ENCODE measurements at regions not wholly inside any gene's neighbourhood (a gene's known extent, or its start where the extent isn't known, plus 50 kb on each side); places are given as distances from the start of the nearest gene placed in this dataset.
A peak's percentile ranks its signal among the peaks of the same experiment; 100 is the strongest.

DNA sequence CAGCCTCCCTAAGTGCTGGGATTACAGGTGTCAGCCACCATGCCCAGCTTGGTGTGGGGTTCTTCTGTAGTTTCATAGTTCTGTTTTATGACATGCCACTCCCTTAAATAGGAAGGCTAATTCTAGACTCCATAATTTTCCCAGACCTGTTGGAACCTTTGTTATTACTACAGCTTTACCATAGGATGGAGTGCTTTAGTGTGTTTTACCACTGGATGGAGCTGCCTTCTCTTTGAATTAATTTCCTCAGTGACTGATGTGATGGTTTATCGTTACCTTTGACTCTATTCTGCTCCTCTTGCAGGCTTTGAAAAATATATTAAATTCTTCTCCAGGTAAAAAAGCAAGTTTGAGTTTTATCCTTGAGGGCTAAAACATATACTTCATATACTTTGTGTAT is 84.6 kb upstream of the NEK7 start:
- Histone ChIP-seq H3K27me3 (ENCODE audit: insufficient read depth, low read length, poor library complexity) (no peaks in the 10 kb centered on the region), H3K4me3 (ENCODE audit: low read depth in 1 of 2, low read length in 2 of 2) (no peak overlapping the region), H3K4me1 (ENCODE audit: insufficient read depth, low read length) (no peaks in the 10 kb centered on the region), H2AFZ (ENCODE audit: low read depth, low read length) (no peak overlapping the region), H4K20me1 (ENCODE audit: insufficient read depth, low read length) (no peaks in the 10 kb centered on the region), H3K36me3 (ENCODE audit: insufficient read depth, low read length) (no peaks in the 10 kb centered on the region), H3K27ac (ENCODE audit: low read length) (no peak overlapping the region), H3K4me2 (ENCODE audit: insufficient read depth, low read length) (no peak overlapping the region), H3K9me3 (ENCODE audit: insufficient read depth, low read length, severe bottlenecking) (no peaks in the 10 kb centered on the region), H3K9ac (ENCODE audit: low read depth, low read length) (no peak overlapping the region), H3K79me2 (ENCODE audit: insufficient read depth, low read length) (no peaks in the 10 kb centered on the region)
- DNase-seq (no peak), ATAC-seq (ENCODE audit: insufficient read depth, low read depth) (no peak)
- no peak for TF ChIP-seq EZH2 (IDR thresholded peaks at IDR 0.05; ENCODE audit: borderline replicate concordance, low read depth, low read length, severe bottlenecking)
- TF ChIP-seq, protein P1, sequence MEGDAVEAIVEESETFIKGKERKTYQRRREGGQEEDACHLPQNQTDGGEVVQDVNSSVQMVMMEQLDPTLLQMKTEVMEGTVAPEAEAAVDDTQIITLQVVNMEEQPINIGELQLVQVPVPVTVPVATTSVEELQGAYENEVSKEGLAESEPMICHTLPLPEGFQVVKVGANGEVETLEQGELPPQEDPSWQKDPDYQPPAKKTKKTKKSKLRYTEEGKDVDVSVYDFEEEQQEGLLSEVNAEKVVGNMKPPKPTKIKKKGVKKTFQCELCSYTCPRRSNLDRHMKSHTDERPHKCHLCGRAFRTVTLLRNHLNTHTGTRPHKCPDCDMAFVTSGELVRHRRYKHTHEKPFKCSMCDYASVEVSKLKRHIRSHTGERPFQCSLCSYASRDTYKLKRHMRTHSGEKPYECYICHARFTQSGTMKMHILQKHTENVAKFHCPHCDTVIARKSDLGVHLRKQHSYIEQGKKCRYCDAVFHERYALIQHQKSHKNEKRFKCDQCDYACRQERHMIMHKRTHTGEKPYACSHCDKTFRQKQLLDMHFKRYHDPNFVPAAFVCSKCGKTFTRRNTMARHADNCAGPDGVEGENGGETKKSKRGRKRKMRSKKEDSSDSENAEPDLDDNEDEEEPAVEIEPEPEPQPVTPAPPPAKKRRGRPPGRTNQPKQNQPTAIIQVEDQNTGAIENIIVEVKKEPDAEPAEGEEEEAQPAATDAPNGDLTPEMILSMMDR (IDR thresholded peaks at IDR 0.05; ENCODE audit: borderline replicate concordance, extremely low read depth, low read length, poor library complexity, severe bottlenecking), result peak; percentile 22

DNA sequence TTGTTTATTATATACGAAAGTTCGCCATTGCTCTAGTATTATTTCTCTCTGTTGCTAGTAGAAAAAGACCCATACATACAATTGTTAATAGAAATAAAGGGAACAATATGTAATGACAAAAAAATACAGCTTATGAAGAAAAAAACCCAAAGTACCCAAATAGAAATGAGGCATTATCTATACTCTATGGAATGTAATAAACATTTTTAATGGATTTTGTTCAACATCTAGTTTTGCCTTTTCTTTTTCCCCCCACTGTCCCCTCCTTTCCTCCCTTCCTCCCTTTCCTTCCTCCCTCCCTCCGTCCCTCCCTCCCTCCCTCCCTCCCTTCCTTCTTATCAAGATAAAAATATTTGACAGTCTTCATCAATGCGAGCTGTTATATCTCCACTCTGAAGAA is 81.5 kb upstream of the NEK7 start:
- H3K9me3 ChIP-seq (ENCODE audit: insufficient read depth, low read length, severe bottlenecking), result no peaks in the 10 kb centered on the region
- H3K4me2 ChIP-seq (ENCODE audit: insufficient read depth, low read length), result no peak overlapping the region
- no peak overlapping the region for H3K27ac ChIP-seq (ENCODE audit: low read length)
- H3K4me3 ChIP-seq (ENCODE audit: low read depth in 1 of 2, low read length in 2 of 2), result no peak overlapping the region
- H3K9ac ChIP-seq (ENCODE audit: low read depth, low read length), result no peak overlapping the region
- H2AFZ ChIP-seq (ENCODE audit: low read depth, low read length), result no peak overlapping the region
- H3K79me2 ChIP-seq (ENCODE audit: insufficient read depth, low read length), result no peaks in the 10 kb centered on the region
- no peaks in the 10 kb centered on the region for H3K4me1 ChIP-seq (ENCODE audit: insufficient read depth, low read length)
- TF ChIP-seq, protein P1 (IDR thresholded peaks at IDR 0.05; ENCODE audit: borderline replicate concordance, extremely low read depth, low read length, poor library complexity, severe bottlenecking), result no peak
- no peak for TF ChIP-seq EZH2 (IDR thresholded peaks at IDR 0.05; ENCODE audit: borderline replicate concordance, low read depth, low read length, severe bottlenecking)
- no peaks in the 10 kb centered on the region for H3K36me3 ChIP-seq (ENCODE audit: insufficient read depth, low read length)
- H3K27me3 ChIP-seq (ENCODE audit: insufficient read depth, low read length, poor library complexity), result no peaks in the 10 kb centered on the region
- DNase-seq, result no peak
- ATAC-seq (ENCODE audit: insufficient read depth, low read depth), result no peak
- no peaks in the 10 kb centered on the region for H4K20me1 ChIP-seq (ENCODE audit: insufficient read depth, low read length)

DNA sequence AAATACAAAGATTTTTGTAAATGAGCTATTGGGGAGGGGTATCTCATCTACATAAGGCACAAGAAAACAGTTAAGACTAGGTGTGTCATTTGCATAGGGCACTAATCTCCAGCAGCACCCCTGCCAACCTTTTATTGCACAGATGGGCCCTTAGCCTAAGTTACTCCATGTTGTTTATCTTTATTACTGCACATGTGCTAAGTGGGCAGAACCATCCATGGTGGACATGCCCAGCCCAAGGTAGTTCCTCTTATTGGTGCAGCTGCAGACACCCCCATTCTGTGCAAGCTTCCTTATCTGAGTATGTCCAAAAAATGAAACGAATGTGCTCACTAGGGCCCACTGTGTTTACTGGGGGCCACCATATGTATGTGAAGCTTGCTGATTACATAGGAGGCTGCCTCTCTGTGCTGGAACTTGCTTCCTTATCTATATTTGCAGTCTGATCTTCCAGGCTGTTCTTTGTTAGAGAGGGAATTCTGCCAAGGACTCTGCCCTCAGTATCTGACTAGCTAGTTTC is 77.3 kb upstream of the NEK7 start:
- Histone ChIP-seq H3K9ac (ENCODE audit: low read depth, low read length) (no peak overlapping the region), H3K4me1 (ENCODE audit: insufficient read depth, low read length) (peaks cover 9% of the 10 kb centered on the region), H4K20me1 (ENCODE audit: insufficient read depth, low read length) (no peaks in the 10 kb centered on the region), H3K36me3 (ENCODE audit: insufficient read depth, low read length) (no peaks in the 10 kb centered on the region), H2AFZ (ENCODE audit: low read depth, low read length) (no peak overlapping the region), H3K9me3 (ENCODE audit: insufficient read depth, low read length, severe bottlenecking) (no peaks in the 10 kb centered on the region), H3K4me3 (ENCODE audit: low read depth in 1 of 2, low read length in 2 of 2) (no peak overlapping the region), H3K79me2 (ENCODE audit: insufficient read depth, low read length) (no peaks in the 10 kb centered on the region), H3K27ac (ENCODE audit: low read length) (no peak overlapping the region), H3K4me2 (ENCODE audit: insufficient read depth, low read length) (no peak overlapping the region), H3K27me3 (ENCODE audit: insufficient read depth, low read length, poor library complexity) (no peaks in the 10 kb centered on the region)
- ATAC-seq (ENCODE audit: insufficient read depth, low read depth) (no peak), DNase-seq (no peak)
- TF ChIP-seq, protein P1 (IDR thresholded peaks at IDR 0.05; ENCODE audit: borderline replicate concordance, extremely low read depth, low read length, poor library complexity, severe bottlenecking), result no peak
- TF ChIP-seq EZH2 (IDR thresholded peaks at IDR 0.05; ENCODE audit: borderline replicate concordance, low read depth, low read length, severe bottlenecking), result no peak

DNA sequence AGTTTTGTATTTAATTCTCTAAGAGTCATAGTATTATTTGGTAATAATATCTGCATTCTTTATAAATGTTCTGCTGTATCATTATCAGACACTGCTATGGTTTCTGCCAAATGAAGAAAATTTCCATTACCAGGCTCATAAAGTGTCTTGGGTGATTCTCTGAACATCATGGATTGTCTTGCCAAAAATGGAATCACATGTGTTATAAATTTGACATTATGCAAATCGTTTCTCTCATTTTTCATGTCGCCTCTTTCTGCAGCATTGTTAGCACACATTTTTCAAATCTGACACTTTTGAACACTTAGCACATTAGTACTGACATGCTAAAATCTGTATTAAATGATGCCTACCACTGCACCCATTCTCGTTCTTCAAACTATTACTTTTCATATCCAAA is 74.2 kb upstream of the NEK7 start:
- H3K9me3 ChIP-seq (ENCODE audit: insufficient read depth, low read length, severe bottlenecking), result no peaks in the 10 kb centered on the region
- no peak for TF ChIP-seq EZH2 (IDR thresholded peaks at IDR 0.05; ENCODE audit: borderline replicate concordance, low read depth, low read length, severe bottlenecking)
- TF ChIP-seq, protein P1 (IDR thresholded peaks at IDR 0.05; ENCODE audit: borderline replicate concordance, extremely low read depth, low read length, poor library complexity, severe bottlenecking), result no peak
- H3K27me3 ChIP-seq (ENCODE audit: insufficient read depth, low read length, poor library complexity), result no peaks in the 10 kb centered on the region
- ATAC-seq (ENCODE audit: insufficient read depth, low read depth), result no peak
- no peaks in the 10 kb centered on the region for H4K20me1 ChIP-seq (ENCODE audit: insufficient read depth, low read length)
- no peak overlapping the region for H3K9ac ChIP-seq (ENCODE audit: low read depth, low read length)
- no peak overlapping the region for H3K27ac ChIP-seq (ENCODE audit: low read length)
- H2AFZ ChIP-seq (ENCODE audit: low read depth, low read length), result no peak overlapping the region
- H3K36me3 ChIP-seq (ENCODE audit: insufficient read depth, low read length), result no peaks in the 10 kb centered on the region
- no peak overlapping the region for H3K4me2 ChIP-seq (ENCODE audit: insufficient read depth, low read length)
- no peak for DNase-seq
- H3K4me1 ChIP-seq (ENCODE audit: insufficient read depth, low read length), result peaks cover 9% of the 10 kb centered on the region
- H3K79me2 ChIP-seq (ENCODE audit: insufficient read depth, low read length), result no peaks in the 10 kb centered on the region
- no peak overlapping the region for H3K4me3 ChIP-seq (ENCODE audit: low read depth in 1 of 2, low read length in 2 of 2)

Data from DND-41 (cell line).